SK-MEL-5 (cell line): ENCODE measurements at regions not wholly inside any gene's neighbourhood (a gene's known extent, or its start where the extent isn't known, plus 50 kb on each side); places are given as distances from the start of the nearest gene placed in this dataset.

ENCODE experiments used
- DNase-seq: peaks from one replicate; pipeline ENCODE4 v3.0.0-alpha.2; 2016; ENCODE audit warnings: low read depth, low spot score
- in situ Hi-C: cut with HindIII; loops from 2 replicates; pipeline ENCODE4 v1.10.0; 2016; ENCODE audit warnings: low sequenced_read_pairs, high pct_unique_total_duplicates, low pct_unique_long_range_greater_than_20kb

- in situ Hi-C loops, result no loop called here
- DNase-seq, result no peak
Measured at GRCh38 chr3:152043620-152044019, 170.2 kb downstream of the SUCNR1 start.

DNA sequence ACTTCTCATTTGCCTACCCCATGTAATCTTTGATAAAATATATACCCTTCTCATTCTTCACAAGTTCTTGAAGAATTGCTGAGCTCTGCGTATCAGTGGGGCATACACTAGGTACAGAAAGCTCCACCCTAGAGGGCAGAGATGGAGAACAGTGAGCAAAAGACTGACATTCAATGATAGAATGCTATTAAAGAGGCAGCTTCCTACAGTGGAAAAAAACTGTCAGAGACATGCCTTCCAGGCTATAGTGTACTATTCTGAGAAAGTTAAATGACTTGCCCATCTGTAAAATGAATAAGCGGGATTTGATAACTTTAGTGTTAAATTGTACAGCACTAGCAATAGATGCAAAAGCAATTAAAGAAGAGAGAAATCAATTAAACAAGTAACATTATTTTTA is 172.8 kb downstream of the SUCNR1 start:
- in situ Hi-C loops, result no loop called here
- no peak for DNase-seq

- in situ Hi-C loops, result no loop called here
- DNase-seq, result no peak
Measured at GRCh38 chr3:152047465-152047864, 174.0 kb downstream of the SUCNR1 start.

DNA sequence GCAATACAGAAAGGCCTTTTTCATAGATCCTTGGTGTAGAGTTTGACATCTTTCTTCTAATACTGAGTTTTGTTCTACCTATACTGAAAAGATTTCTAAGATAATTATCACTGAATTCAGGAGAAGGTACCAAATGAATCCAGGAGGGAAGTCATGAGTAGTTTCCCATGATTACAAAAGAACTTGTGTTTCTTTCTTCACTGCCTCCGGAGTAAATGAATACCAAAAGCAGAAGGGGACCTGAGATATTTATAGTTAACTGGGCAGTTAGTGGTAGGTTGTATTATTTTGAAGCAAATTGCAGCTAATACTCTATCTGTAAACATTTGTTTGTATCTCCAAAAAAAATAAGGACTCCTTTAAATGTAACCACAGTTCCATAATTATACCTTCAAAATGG is 175.4 kb downstream of the SUCNR1 start:
- DNase-seq, result no peak
- in situ Hi-C loops, result no loop called here

- no peak for DNase-seq
- in situ Hi-C loops, result no loop called here
Measured at GRCh38 chr3:152050903-152051302, 177.5 kb downstream of the SUCNR1 start.

GRCh38 chr3:152051501-152052404 is 178.3 kb downstream of the SUCNR1 start:
- in situ Hi-C loops, result no loop called here
- DNase-seq, result peak; percentile 23

DNA sequence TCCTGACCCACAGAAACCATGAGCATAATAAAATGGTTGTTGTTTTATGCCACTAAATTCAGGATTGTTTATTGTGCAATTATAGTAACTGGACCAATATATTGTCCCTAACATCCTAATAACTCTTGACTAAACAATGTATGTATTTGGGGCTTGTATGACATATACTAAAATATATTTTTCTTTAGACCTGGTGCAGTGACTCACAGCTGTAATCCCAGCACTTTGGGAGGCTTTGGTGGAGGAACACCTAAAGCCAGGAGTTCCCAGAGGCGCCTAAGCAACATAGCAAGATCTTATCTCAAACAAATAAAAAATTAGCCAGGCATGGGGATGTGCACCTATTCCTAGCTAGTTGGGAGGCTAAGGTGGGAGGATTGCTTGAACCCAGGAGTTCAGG is 180.4 kb downstream of the SUCNR1 start:
- in situ Hi-C loops, result no loop called here
- no peak for DNase-seq

- no peak for DNase-seq
- in situ Hi-C loops, result no loop called here
Measured at GRCh38 chr3:152054315-152054714, 180.9 kb downstream of the SUCNR1 start.

DNA sequence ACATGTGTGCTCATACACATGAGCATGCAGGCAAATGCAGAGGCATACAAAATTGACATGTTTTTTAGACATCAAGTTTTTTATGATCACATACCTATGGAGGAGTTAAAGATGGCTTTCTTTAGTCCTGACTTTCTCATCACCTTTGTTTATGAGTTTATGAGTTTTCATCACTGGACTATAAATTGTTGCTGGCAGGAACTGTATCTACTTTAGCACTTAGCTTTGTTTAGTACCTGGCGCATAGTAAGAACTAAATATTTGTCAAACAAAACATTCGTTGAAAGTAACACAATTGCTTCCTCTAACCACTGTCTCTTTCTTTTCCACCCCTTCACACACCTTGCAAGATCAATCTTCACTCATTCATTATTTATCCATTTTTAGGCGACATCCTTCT is 182.6 kb downstream of the SUCNR1 start:
- no peak for DNase-seq
- in situ Hi-C loops, result no loop called here

DNA sequence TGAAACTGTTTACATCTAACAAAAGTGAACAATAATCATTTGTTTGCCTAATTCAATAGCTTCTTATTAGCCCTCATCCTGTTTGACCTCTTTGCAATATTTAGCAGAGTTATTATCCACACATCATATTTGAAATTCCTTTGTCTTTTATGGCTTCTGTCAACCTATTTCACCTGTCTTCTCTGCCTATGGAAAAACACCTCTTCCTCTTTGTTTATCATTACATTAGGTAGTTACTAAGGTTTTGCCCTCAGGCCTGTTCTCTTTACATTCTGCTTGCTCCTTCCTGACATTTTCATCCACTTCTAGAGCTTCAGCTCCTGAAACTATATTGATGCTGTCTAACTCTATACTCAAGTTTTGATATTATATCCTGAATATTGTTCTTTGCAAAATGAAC is 183.0 kb downstream of the SUCNR1 start:
- in situ Hi-C loops, result no loop called here
- no peak for DNase-seq

GRCh38 chr3:152056987-152057386 is 183.5 kb downstream of the SUCNR1 start:
- in situ Hi-C loops, result no loop called here
- no peak for DNase-seq

- no peak for DNase-seq
- in situ Hi-C loops, result no loop called here
Measured at GRCh38 chr3:152058856-152059255, 185.4 kb downstream of the SUCNR1 start.

DNA sequence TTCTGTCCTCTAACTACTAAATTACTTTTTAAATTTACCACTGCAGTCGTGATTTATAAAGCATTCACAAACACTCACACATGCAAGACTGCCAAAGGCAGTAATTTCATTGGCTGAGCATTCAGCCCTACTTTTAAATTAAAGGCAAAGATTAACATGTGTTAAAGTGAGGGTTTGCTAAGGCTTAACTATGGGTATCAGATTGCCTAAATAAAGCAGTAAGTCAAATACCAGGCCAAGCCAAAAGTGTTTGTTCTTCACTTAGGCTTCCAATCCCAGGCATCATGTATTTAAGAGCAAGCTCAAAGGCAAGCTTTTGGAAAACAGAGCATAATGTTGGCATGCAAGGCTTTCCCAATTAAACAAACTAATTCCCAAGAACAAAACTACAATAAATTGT is 187.3 kb downstream of the SUCNR1 start:
- DNase-seq, result no peak
- in situ Hi-C loops, result no loop called here

DNA sequence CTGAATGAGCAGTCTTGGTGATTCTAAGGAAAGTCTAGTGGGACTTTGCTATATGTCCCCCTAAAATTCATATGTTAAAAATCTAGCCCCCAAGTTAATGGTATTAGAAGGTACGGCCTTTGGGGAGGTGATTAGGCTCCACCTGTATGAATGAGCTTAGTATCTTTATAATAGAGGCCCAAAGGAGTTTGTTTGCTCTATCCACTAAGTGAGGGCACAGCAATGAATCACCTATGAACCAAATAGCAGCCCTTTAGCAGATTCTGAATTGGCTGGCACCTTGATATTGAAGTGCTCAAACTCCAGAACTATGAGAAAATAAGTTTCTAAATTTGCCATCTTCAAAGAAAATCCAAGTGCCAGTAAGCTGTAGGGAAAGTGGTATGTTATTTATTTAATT is 187.9 kb downstream of the SUCNR1 start:
- in situ Hi-C loops, result no loop called here
- DNase-seq, result no peak

- no peak for DNase-seq
- in situ Hi-C loops, result no loop called here
Measured at GRCh38 chr3:152069871-152070270, 196.4 kb downstream of the SUCNR1 start.

DNA sequence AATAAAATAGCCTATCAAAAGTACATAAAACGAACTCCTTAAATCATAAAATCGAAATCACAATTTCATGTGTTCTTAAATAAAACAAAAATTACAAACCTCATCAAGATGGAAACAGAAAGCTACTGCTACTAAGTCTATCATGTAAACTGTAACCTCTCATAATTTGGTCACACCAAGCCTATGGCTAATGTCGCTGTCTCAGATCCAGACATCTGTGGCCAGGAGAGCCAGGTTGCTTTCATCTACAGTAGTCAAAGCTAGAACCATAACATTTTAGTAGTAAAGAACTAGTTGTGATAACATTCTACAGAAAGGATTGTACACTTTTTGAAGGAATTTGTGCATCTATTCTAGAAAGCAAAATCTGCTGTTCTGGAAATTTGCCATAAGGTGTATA is 197.4 kb upstream of the MBNL1 start:
- in situ Hi-C loops, result no loop called here
- no peak for DNase-seq

GRCh38 chr3:152071924-152072323 is 196.8 kb upstream of the MBNL1 start:
- peak; percentile 63 for DNase-seq
- in situ Hi-C loops, result no loop called here

DNA sequence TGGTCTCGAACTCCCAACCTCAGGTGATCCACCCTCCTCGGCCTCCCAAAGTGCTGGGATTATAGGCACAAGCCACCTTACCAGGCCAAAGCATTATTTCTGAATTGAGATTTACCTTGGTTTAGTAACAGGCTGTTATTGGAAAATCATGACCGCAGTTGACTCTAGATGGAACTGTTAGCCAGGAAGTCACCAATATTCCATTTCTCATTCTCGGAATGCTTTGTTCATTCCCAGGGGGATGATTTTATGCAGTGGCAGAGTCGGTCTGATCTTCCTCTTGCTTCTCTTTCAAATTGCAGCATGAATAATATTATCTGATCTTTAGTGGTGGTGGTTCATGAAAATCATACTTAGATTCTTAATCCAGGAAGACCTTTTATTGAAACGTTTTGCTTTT is 195.5 kb upstream of the MBNL1 start:
- DNase-seq, result peak; percentile 40
- in situ Hi-C loops, result no loop called here

GRCh38 chr3:152076148-152076547 is 192.6 kb upstream of the MBNL1 start:
- in situ Hi-C loops, result no loop called here

GRCh38 chr3:152079980-152080379 is 188.7 kb upstream of the MBNL1 start:
- in situ Hi-C loops, result no loop called here
- no peak for DNase-seq

More at GRCh38 chr3:152076148-152076547, 192.6 kb upstream of the MBNL1 start:
- DNase-seq, result no peak
